H1 (cell line): ENCODE measurements at regions not wholly inside any gene's neighbourhood (a gene's known extent, or its start where the extent isn't known, plus 50 kb on each side); places are given as distances from the start of the nearest gene placed in this dataset.

Source experiments
- CBX8 ChIP-seq: fragments of 300-800, 300-1000 bp; sonication (generic); IDR thresholded peaks from 2 replicates; pipeline ENCODE4 v1.7.1; 2016; ENCODE audit warnings: low read depth, low read length, borderline replicate concordance
- EP300 ChIP-seq, 2 experiments: IDR thresholded peaks; 1 replicate in 1 of 2; 2 replicates in 1 of 2; pipeline ENCODE4 v1.6.1; 2011 to 2012; ENCODE audit warnings: low read depth in 2 of 2, low read length in 2 of 2, mild to moderate bottlenecking in 2 of 2, borderline replicate concordance in 1 of 2, inconsistent platforms in 1 of 2, moderate library complexity in 1 of 2
- EZH2 ChIP-seq: fragments of 200-600 bp; sonication (generic); IDR thresholded peaks from 2 replicates; pipeline ENCODE4 v1.7.1; 2012; ENCODE audit warnings: low read depth, mild to moderate bottlenecking, moderate library complexity, low read length, inconsistent platforms; ENCODE audit not compliant: severe bottlenecking
- POLR2A ChIP-seq, 2 experiments: IDR thresholded peaks; 1 replicate in 1 of 2; 2 replicates in 1 of 2; pipeline ENCODE4 v1.6.1; 2011; ENCODE audit warnings: low read depth in 2 of 2, low read length in 2 of 2, mild to moderate bottlenecking in 2 of 2; ENCODE audit errors: control extremely low read depth in 1 of 2

- TF ChIP-seq CBX8 (no peak), EP300 (IDR thresholded peaks at IDR 0.05; ENCODE audit: borderline replicate concordance in 1 of 2, low read depth in 2 of 2, low read length in 2 of 2) (no peak), POLR2A (IDR thresholded peaks at IDR 0.05; ENCODE audit: control extremely low read depth in 1 of 2, low read depth in 2 of 2, low read length in 2 of 2) (no peak), EZH2 (no peak)
Observed at GRCh38 chrX:111020283-111020682, 75.7 kb upstream of the PAK3 start.
